IMR-90 (cell line): ENCODE measurements at regions not wholly inside any gene's neighbourhood (a gene's known extent, or its start where the extent isn't known, plus 50 kb on each side); places are given as distances from the start of the nearest gene placed in this dataset.

Source experiments
- ATAC-seq: fragments of 200-7000 bp; cut with Tn5 transposase; 2 replicates; pipeline ENCODE4 v1.9.1; 2020; ENCODE audit warnings: low read depth, mild to moderate bottlenecking, moderate library complexity
- BruUV-seq: library from RNA; stranded (reverse); fragments of 400-500 nt; replicated peaks from 2 replicates; lab custom pipeline; 2021; lab: Mats Ljungman, UMichigan
- CTCF ChIA-PET: fragments of 300-600 bp; formaldehyde crosslinking; extraction: SDS; loops from one replicate; lab custom pipeline; 2021; ENCODE audit warnings: antibody characterized with exemption; lab: Yijun Ruan, JAX
- POLR2A ChIA-PET: fragments of 300-600 bp; sonication (Branson Sonifier 250); formaldehyde crosslinking; loops from one replicate; lab custom pipeline; 2022; ENCODE audit warnings: antibody characterized with exemption; ENCODE audit not compliant: unreplicated experiment; lab: Charles Lee
- DNase-seq: peaks from one replicate; pipeline ENCODE4 v3.0.0; 2013
- H2AFZ ChIP-seq: replicated peaks from 2 replicates; pipeline ENCODE3; 2013; ENCODE audit warnings: low read length, mild to moderate bottlenecking; ENCODE audit not compliant: poor library complexity
- H2AK5ac ChIP-seq: 2 replicates; pipeline ENCODE4 v1.6.1; 2013; ENCODE audit warnings: low read depth, low read length, inconsistent platforms
- H2AK9ac ChIP-seq: replicated peaks from 2 replicates; pipeline ENCODE3; 2013; ENCODE audit warnings: mild to moderate bottlenecking, low read depth, low read length, moderate library complexity; ENCODE audit not compliant: poor library complexity
- H2BK120ac ChIP-seq: 2 replicates; pipeline ENCODE4 v1.6.1; 2013; ENCODE audit warnings: low read depth, low read length, inconsistent platforms
- H2BK15ac ChIP-seq: 3 replicates; pipeline ENCODE4 v1.6.1; 2013; ENCODE audit warnings: low read depth, low read length, inconsistent platforms
- H2BK20ac ChIP-seq: 2 replicates; pipeline ENCODE4 v1.6.1; 2013; ENCODE audit warnings: low read depth, mild to moderate bottlenecking, inconsistent platforms, low read length, moderate library complexity
- H2BK5ac ChIP-seq: 2 replicates; pipeline ENCODE4 v1.6.1; 2013; ENCODE audit warnings: mild to moderate bottlenecking, low read depth, low read length, inconsistent platforms; ENCODE audit not compliant: poor library complexity, severe bottlenecking
- H3K14ac ChIP-seq: replicated peaks from 2 replicates; pipeline ENCODE4 v1.6.1; 2013; ENCODE audit warnings: low read depth, low read length, inconsistent platforms
- H3K18ac ChIP-seq: 2 replicates; pipeline ENCODE4 v1.6.1; 2013; ENCODE audit warnings: low read depth, low read length, control low read depth
- H3K23ac ChIP-seq: 2 replicates; pipeline ENCODE4 v1.6.1; 2013; ENCODE audit warnings: low read depth, low read length, inconsistent platforms
- H3K27ac ChIP-seq: 2 replicates; pipeline ENCODE4 v1.5.1; 2013; ENCODE audit warnings: mild to moderate bottlenecking, control low read depth, low read length; ENCODE audit not compliant: insufficient read depth
- H3K27me3 ChIP-seq: 2 replicates; pipeline ENCODE4 v1.6.1; 2013; ENCODE audit warnings: low read length; ENCODE audit not compliant: control insufficient read depth, insufficient read depth
- H3K36me3 ChIP-seq: 2 replicates; pipeline ENCODE4 v1.6.1; 2013; ENCODE audit warnings: low read length, mixed read lengths; ENCODE audit not compliant: control insufficient read depth, insufficient read depth
- H3K4ac ChIP-seq: 2 replicates; pipeline ENCODE4 v1.6.1; 2013; ENCODE audit warnings: low read depth, low read length, inconsistent platforms
- H3K4me1 ChIP-seq: 2 replicates; pipeline ENCODE4 v1.6.1; 2013; ENCODE audit warnings: low read length, mixed read lengths; ENCODE audit not compliant: control insufficient read depth, insufficient read depth
- H3K4me2 ChIP-seq: 2 replicates; pipeline ENCODE4 v1.6.1; 2013; ENCODE audit warnings: low read depth, mild to moderate bottlenecking, control low read depth, low read length, moderate library complexity
- H3K4me3 ChIP-seq: 2 replicates; pipeline ENCODE4 v1.5.1; 2013; ENCODE audit warnings: low read depth, mild to moderate bottlenecking, control low read depth, low read length, moderate library complexity; ENCODE audit not compliant: insufficient read depth
- H3K56ac ChIP-seq: 2 replicates; pipeline ENCODE4 v1.6.1; 2013; ENCODE audit warnings: low read length, inconsistent platforms; ENCODE audit not compliant: insufficient read depth; ENCODE audit errors: extremely low read depth
- H3K79me1 ChIP-seq, 2 experiments: 2 replicates each; pipeline ENCODE4 v1.6.1; 2013; ENCODE audit warnings: low read length in 2 of 2, inconsistent platforms in 1 of 2, low read depth in 1 of 2
- H3K9ac ChIP-seq: 2 replicates; pipeline ENCODE4 v1.6.1; 2013; ENCODE audit warnings: low read depth, low read length, control low read depth
- H3K9me1 ChIP-seq: 2 replicates; pipeline ENCODE4 v1.6.1; 2013; ENCODE audit warnings: low read length, inconsistent platforms; ENCODE audit not compliant: insufficient read depth
- H3K9me3 ChIP-seq: 2 replicates; pipeline ENCODE4 v1.6.1; 2013; ENCODE audit warnings: low read length; ENCODE audit not compliant: control insufficient read depth, insufficient read depth
- H4K20me1 ChIP-seq: 2 replicates; pipeline ENCODE4 v1.6.1; 2013; ENCODE audit warnings: low read length, inconsistent platforms; ENCODE audit not compliant: insufficient read depth
- H4K5ac ChIP-seq: 2 replicates; pipeline ENCODE4 v1.6.1; 2013; ENCODE audit warnings: mild to moderate bottlenecking, low read depth, low read length, control low read depth
- H4K8ac ChIP-seq, 2 experiments: 2 replicates each; pipeline ENCODE4 v1.6.1; 2013; ENCODE audit warnings: low read depth in 2 of 2, low read length in 2 of 2, control low read depth in 1 of 2, inconsistent platforms in 1 of 2
- H4K91ac ChIP-seq: 2 replicates; pipeline ENCODE4 v1.6.1; 2013; ENCODE audit warnings: low read depth, low read length, inconsistent platforms; ENCODE audit not compliant: insufficient read depth
- FOS ChIP-seq: fragments of 150-350 bp; IDR thresholded peaks from 2 replicates; pipeline ENCODE4 v1.6.1; 2016; ENCODE audit warnings: low read depth, low read length
- WGBS, 2 experiments: methylation state at CpG; one replicate each; pipeline versions ENCODE4 v1.1.5 to v1.1.7; 2013; ENCODE audit warnings: missing lambda C conversion rate in 2 of 2; ENCODE audit not compliant: insufficient read length in 1 of 2; ENCODE audit errors: extremely low coverage in 2 of 2; 5-methylcytosine and 5-hydroxymethylcytosine counted together
- dilution Hi-C: fragments of 300-500 bp; cut with HindIII; formaldehyde crosslinking; loops from one replicate; pipeline ENCODE4 v1.14.3; 2018; ENCODE audit warnings: low sequenced_read_pairs; ENCODE audit not compliant: unreplicated experiment
- in situ Hi-C: fragments of 300-500 bp; cut with MboI; formaldehyde crosslinking; loops from 3 replicates; pipeline ENCODE4 v1.14.3; 2019; ENCODE audit warnings: low sequenced_read_pairs, inconsistent platforms, mixed read lengths
- intact Hi-C: fragments of 100-400 bp; cut with micrococcal nuclease; formaldehyde crosslinking; loops from 2 replicates; pipeline ENCODE4 v1.10.0; 2022

GRCh38 chr18:22494771-22495170 is 77.1 kb upstream of the CTAGE1 start:
- Histone ChIP-seq H4K91ac (0 out of 2 replicates have a peak overlapping the region, but pooled peaks have one; percentile 31), H3K9me1 (peaks cover 5% of the 10 kb centered on the region; the same call in 1 of the 2 replicates), H2BK120ac (peak overlapping the region; percentile 59), H4K20me1 (no peaks in the 10 kb centered on the region), H2AFZ (no peak overlapping the region), H3K56ac (no peak overlapping the region), H4K5ac (peak overlapping the region; percentile 6; the same call in 1 of the 2 replicates), H3K79me1 (no peaks in the 10 kb centered on the region), H2AK5ac (no peak overlapping the region), H3K4me1 (peaks cover 10% of the 10 kb centered on the region), H4K8ac (peak overlapping the region; percentile 1 to 83; a peak in 2 of 4 replicates), H3K9me3 (peaks cover 3% of the 10 kb centered on the region; the same call in 1 of the 2 replicates), H3K27me3 (no peaks in the 10 kb centered on the region), H3K36me3 (no peaks in the 10 kb centered on the region), H3K4me2 (no peak overlapping the region), H2BK15ac (peak overlapping the region; percentile 86; the same call in 1 of the 3 replicates), H3K4ac (no peak overlapping the region; the same call in 1 of the 2 replicates), H3K18ac (peak overlapping the region; percentile 16), H3K4me3 (no peak overlapping the region), H3K14ac (no peak overlapping the region), H2AK9ac (no peak overlapping the region), H3K27ac (no peak overlapping the region), H3K9ac (peak overlapping the region; percentile 4; the same call in 1 of the 2 replicates), H2BK5ac (peak overlapping the region; percentile 88), H3K23ac (no peak overlapping the region), H2BK20ac (peak overlapping the region; percentile 43; the same call in 1 of the 2 replicates)
- DNase-seq, result peak; percentile 64
- CTCF ChIA-PET, result interaction anchor here (0.7 kb wide), 1 partner anchor 73 kb away, joined by 3 read pairs; no protein-coding TSS in a partner anchor
- TF ChIP-seq FOS, result no peak
- intact Hi-C loops (loop anchor here (2.0 kb wide), 1 partner anchor 62 kb away; no protein-coding TSS in a partner anchor), in situ Hi-C loops (no loop called here), dilution Hi-C loops (no loop called here)
- no CpG with 5 or more reads among the region's 2 CpGs for WGBS, 2 experiments
- ATAC-seq, result peak; percentile 39
- BruUV-seq, result no TSS peak
- POLR2A ChIA-PET, result no interaction called here
